Frontal cortex (tissue), 3 donors: ENCODE measurements at regions not wholly inside any gene's neighbourhood (a gene's known extent, or its start where the extent isn't known, plus 50 kb on each side); places are given as distances from the start of the nearest gene placed in this dataset.
"Not testable (repeated sequence)": the region's sequence is repeated elsewhere in the genome, so short reads cannot be mapped to it uniquely, and the experiment has no call there.

ENCODE experiments used
- DNase-seq, 2 donors: peaks; one replicate each; pipeline ENCODE4 v3.0.0; 2012; ENCODE audit warnings: low spot score in 2 of 2
- FAIRE-seq: peaks from 2 replicates; lab custom pipeline; 2012; peaks lifted over from hg19 to GRCh38; lab: Jason Lieb, UNC
- donor health status: control.
- donor health status: control.
- donor health status: control.

GRCh38 chr21:28193189-28193588 lies 799.5 kb downstream of the LTN1 start:
- DNase-seq (no peak), FAIRE-seq (no peak)

- FAIRE-seq (peak; percentile 6), DNase-seq (no peak)
These were observed 806.1 kb downstream of the LTN1 start for GRCh38 chr21:28186604-28187003.

- no peak for DNase-seq
- no peak for FAIRE-seq
These were observed 810.9 kb downstream of the LTN1 start for GRCh38 chr21:28181730-28182129.

GRCh38 chr21:28179136-28179535 lies 813.5 kb downstream of the LTN1 start:
- no peak for FAIRE-seq

GRCh38 chr21:28177124-28177523 lies 815.6 kb downstream of the LTN1 start:
- FAIRE-seq (no peak), DNase-seq (no peak)

More at GRCh38 chr21:28179136-28179535, 813.5 kb downstream of the LTN1 start:
- DNase-seq = no peak

GRCh38 chr21:28174701-28175100 lies 818.0 kb downstream of the LTN1 start:
- DNase-seq (no peak), FAIRE-seq (no peak)

GRCh38 chr21:28174006-28174405 lies 818.7 kb downstream of the LTN1 start:
- no peak for FAIRE-seq

GRCh38 chr21:28172376-28172775 lies 820.3 kb downstream of the LTN1 start:
- DNase-seq (no peak), FAIRE-seq (no peak)

More at GRCh38 chr21:28174006-28174405, 818.7 kb downstream of the LTN1 start:
- DNase-seq = no peak

- FAIRE-seq (no peak), DNase-seq (no peak)
These were observed 825.3 kb downstream of the LTN1 start for GRCh38 chr21:28167366-28167765.

GRCh38 chr21:28164519-28164918 lies 828.2 kb downstream of the LTN1 start:
- not testable (repeated sequence) for FAIRE-seq, DNase-seq

GRCh38 chr21:28162052-28162451 lies 830.6 kb downstream of the LTN1 start:
- not testable (repeated sequence) for DNase-seq, FAIRE-seq

- FAIRE-seq = no peak
- no peak for DNase-seq
These were observed 832.3 kb downstream of the LTN1 start for GRCh38 chr21:28160378-28160777.

GRCh38 chr21:28159396-28159795 lies 833.3 kb downstream of the LTN1 start:
- FAIRE-seq = no peak
- no peak for DNase-seq

GRCh38 chr21:28156590-28156989 lies 836.1 kb downstream of the LTN1 start:
- DNase-seq (no peak), FAIRE-seq (no peak)

GRCh38 chr21:28154121-28154520 lies 838.6 kb downstream of the LTN1 start:
- FAIRE-seq (no peak), DNase-seq (no peak)

GRCh38 chr21:28152732-28153131 lies 839.9 kb downstream of the LTN1 start:
- DNase-seq (no peak), FAIRE-seq (no peak)

GRCh38 chr21:28151758-28152157 lies 840.9 kb downstream of the LTN1 start:
- FAIRE-seq (no peak), DNase-seq (no peak)

GRCh38 chr21:28150778-28151177 lies 841.9 kb downstream of the LTN1 start:
- no peak for FAIRE-seq

GRCh38 chr21:28148400-28149064 lies 844.1 kb downstream of the LTN1 start:
- no peak for FAIRE-seq
- no peak for DNase-seq

More at GRCh38 chr21:28150778-28151177, 841.9 kb downstream of the LTN1 start:
- DNase-seq = no peak

- FAIRE-seq = no peak
- no peak for DNase-seq
These were observed 848.0 kb downstream of the LTN1 start for GRCh38 chr21:28144653-28145052.

GRCh38 chr21:28144089-28144488 lies 848.6 kb downstream of the LTN1 start:
- FAIRE-seq = no peak

GRCh38 chr21:28142697-28143096 lies 850.0 kb downstream of the LTN1 start:
- no peak for DNase-seq
- no peak for FAIRE-seq

More at GRCh38 chr21:28144089-28144488, 848.6 kb downstream of the LTN1 start:
- no peak for DNase-seq
